K562 (cell line): ENCODE measurements at regions not wholly inside any gene's neighbourhood (a gene's known extent, or its start where the extent isn't known, plus 50 kb on each side); places are given as distances from the start of the nearest gene placed in this dataset.

Source experiments
- KAT8 ChIP-seq: fragments of 450-650 bp; IDR thresholded peaks from 2 replicates; pipeline ENCODE4 v1.6.1; 2016; ENCODE audit warnings: low read depth, mild to moderate bottlenecking
- SETDB1 ChIP-seq: IDR thresholded peaks from one replicate; pipeline ENCODE4 v1.6.1; 2012; ENCODE audit warnings: low read length, control low read depth, inconsistent platforms
- TF ChIP-seq, protein P1 (sequence below), 2 experiments: fragments of 450-650 bp; IDR thresholded peaks; 2 replicates each; pipeline ENCODE4 v1.6.1; 2016
- TF ChIP-seq, protein P2 (sequence below), 2 experiments: fragments of 450-650 bp in 1 of 2; IDR thresholded peaks; 2 replicates each; pipeline ENCODE4 v1.6.1; 2011 to 2017; ENCODE audit warnings: low read depth in 2 of 2, antibody characterized with exemption in 1 of 2, borderline replicate concordance in 1 of 2, low read length in 1 of 2, mild to moderate bottlenecking in 1 of 2, mixed read lengths in 1 of 2; ENCODE audit not compliant: control insufficient read depth in 1 of 2
- TF ChIP-seq, protein P3 (sequence below): IDR thresholded peaks from 2 replicates; pipeline ENCODE4 v1.6.1; 2011; ENCODE audit warnings: borderline replicate concordance, low read depth, mild to moderate bottlenecking, moderate library complexity, low read length; ENCODE audit not compliant: insufficient read depth, poor library complexity, severe bottlenecking
- TF ChIP-seq, protein P4 (sequence below), 2 experiments: IDR thresholded peaks in 1 of 2; conservative IDR thresholded peaks in 1 of 2; 2 replicates each; pipeline ENCODE4 v1.6.1; 2016; ENCODE audit warnings: low read depth in 2 of 2, mild to moderate bottlenecking in 1 of 2, missing compliant biosample characterization in 1 of 2, missing genetic modification characterization in 1 of 2, moderate library complexity in 1 of 2

DNA sequence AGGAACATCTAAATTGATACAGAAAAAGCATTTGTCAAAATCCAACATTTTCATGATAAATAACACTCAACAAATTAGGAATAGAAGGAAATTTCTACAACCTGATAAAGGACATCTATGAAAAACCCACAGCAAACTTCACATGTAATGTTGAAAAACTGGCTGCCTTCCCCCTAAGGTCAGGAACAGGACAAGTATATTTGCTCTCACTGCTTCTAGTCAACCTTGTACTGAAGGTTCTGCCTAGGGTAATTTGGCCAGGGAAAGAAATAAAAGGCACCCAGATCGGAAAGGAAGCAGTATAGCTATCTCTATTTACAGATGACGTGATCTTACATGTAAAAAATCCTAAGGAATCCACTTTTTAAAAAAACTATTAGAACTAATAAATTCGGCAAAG is 97.1 kb upstream of the USP9X start (continued):
- TF ChIP-seq, protein P1, sequence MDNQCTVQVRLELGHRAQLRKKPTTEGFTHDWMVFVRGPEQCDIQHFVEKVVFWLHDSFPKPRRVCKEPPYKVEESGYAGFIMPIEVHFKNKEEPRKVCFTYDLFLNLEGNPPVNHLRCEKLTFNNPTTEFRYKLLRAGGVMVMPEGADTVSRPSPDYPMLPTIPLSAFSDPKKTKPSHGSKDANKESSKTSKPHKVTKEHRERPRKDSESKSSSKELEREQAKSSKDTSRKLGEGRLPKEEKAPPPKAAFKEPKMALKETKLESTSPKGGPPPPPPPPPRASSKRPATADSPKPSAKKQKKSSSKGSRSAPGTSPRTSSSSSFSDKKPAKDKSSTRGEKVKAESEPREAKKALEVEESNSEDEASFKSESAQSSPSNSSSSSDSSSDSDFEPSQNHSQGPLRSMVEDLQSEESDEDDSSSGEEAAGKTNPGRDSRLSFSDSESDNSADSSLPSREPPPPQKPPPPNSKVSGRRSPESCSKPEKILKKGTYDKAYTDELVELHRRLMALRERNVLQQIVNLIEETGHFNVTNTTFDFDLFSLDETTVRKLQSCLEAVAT (IDR thresholded peaks at IDR 0.05), result no peak
- TF ChIP-seq, protein P2, sequence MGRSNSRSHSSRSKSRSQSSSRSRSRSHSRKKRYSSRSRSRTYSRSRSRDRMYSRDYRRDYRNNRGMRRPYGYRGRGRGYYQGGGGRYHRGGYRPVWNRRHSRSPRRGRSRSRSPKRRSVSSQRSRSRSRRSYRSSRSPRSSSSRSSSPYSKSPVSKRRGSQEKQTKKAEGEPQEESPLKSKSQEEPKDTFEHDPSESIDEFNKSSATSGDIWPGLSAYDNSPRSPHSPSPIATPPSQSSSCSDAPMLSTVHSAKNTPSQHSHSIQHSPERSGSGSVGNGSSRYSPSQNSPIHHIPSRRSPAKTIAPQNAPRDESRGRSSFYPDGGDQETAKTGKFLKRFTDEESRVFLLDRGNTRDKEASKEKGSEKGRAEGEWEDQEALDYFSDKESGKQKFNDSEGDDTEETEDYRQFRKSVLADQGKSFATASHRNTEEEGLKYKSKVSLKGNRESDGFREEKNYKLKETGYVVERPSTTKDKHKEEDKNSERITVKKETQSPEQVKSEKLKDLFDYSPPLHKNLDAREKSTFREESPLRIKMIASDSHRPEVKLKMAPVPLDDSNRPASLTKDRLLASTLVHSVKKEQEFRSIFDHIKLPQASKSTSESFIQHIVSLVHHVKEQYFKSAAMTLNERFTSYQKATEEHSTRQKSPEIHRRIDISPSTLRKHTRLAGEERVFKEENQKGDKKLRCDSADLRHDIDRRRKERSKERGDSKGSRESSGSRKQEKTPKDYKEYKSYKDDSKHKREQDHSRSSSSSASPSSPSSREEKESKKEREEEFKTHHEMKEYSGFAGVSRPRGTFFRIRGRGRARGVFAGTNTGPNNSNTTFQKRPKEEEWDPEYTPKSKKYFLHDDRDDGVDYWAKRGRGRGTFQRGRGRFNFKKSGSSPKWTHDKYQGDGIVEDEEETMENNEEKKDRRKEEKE (IDR thresholded peaks at IDR 0.05; ENCODE audit: borderline replicate concordance in 1 of 2, control insufficient read depth in 1 of 2, low read depth in 2 of 2, low read length in 1 of 2), result no peak
- TF ChIP-seq, protein P3, sequence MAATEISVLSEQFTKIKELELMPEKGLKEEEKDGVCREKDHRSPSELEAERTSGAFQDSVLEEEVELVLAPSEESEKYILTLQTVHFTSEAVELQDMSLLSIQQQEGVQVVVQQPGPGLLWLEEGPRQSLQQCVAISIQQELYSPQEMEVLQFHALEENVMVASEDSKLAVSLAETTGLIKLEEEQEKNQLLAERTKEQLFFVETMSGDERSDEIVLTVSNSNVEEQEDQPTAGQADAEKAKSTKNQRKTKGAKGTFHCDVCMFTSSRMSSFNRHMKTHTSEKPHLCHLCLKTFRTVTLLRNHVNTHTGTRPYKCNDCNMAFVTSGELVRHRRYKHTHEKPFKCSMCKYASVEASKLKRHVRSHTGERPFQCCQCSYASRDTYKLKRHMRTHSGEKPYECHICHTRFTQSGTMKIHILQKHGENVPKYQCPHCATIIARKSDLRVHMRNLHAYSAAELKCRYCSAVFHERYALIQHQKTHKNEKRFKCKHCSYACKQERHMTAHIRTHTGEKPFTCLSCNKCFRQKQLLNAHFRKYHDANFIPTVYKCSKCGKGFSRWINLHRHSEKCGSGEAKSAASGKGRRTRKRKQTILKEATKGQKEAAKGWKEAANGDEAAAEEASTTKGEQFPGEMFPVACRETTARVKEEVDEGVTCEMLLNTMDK, result no peak
- no peak for TF ChIP-seq KAT8
- TF ChIP-seq SETDB1, result no peak
- TF ChIP-seq, protein P4, sequence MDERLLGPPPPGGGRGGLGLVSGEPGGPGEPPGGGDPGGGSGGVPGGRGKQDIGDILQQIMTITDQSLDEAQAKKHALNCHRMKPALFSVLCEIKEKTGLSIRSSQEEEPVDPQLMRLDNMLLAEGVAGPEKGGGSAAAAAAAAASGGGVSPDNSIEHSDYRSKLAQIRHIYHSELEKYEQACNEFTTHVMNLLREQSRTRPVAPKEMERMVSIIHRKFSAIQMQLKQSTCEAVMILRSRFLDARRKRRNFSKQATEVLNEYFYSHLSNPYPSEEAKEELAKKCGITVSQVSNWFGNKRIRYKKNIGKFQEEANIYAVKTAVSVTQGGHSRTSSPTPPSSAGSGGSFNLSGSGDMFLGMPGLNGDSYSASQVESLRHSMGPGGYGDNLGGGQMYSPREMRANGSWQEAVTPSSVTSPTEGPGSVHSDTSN (CRISPR knock-in tag; IDR thresholded peaks at IDR 0.05; ENCODE audit: low read depth), result no peak
- TF ChIP-seq, protein P4 (tag; conservative IDR thresholded peaks at IDR 0.05; ENCODE audit: low read depth), result no peak
